IPS-15b (cell line): ENCODE measurements at regions not wholly inside any gene's neighbourhood (a gene's known extent, or its start where the extent isn't known, plus 50 kb on each side); places are given as distances from the start of the nearest gene placed in this dataset.
"Not testable (repeated sequence)": the region's sequence is repeated elsewhere in the genome, so short reads cannot be mapped to it uniquely, and the experiment has no call there.

Experiments used
- H3K27me3 ChIP-seq: one replicate; pipeline ENCODE4 v1.6.1; 2013; ENCODE audit warnings: low read length; ENCODE audit not compliant: control insufficient read depth, insufficient read depth
- H3K36me3 ChIP-seq: one replicate; pipeline ENCODE4 v1.6.1; 2013; ENCODE audit warnings: low read length; ENCODE audit not compliant: control insufficient read depth, insufficient read depth
- H3K4me1 ChIP-seq: one replicate; pipeline ENCODE4 v1.6.1; 2013; ENCODE audit warnings: mild to moderate bottlenecking, low read length; ENCODE audit not compliant: control insufficient read depth, insufficient read depth
- H3K4me3 ChIP-seq: one replicate; pipeline ENCODE4 v1.5.1; 2013; ENCODE audit warnings: low read depth, low read length
- H3K9ac ChIP-seq: one replicate; pipeline ENCODE4 v1.6.1; 2013; ENCODE audit warnings: low read depth, mild to moderate bottlenecking, low read length
- H3K9me3 ChIP-seq: one replicate; pipeline ENCODE4 v1.6.1; 2013; ENCODE audit warnings: mild to moderate bottlenecking, low read length; ENCODE audit not compliant: control insufficient read depth, insufficient read depth

GRCh38 chr2:56061327-56061726, 122.5 kb upstream of the CCDC85A start:
- H3K9me3 ChIP-seq, H3K27me3 ChIP-seq, H3K9ac ChIP-seq, H3K4me3 ChIP-seq, H3K4me1 ChIP-seq, H3K36me3 ChIP-seq: not testable (repeated sequence)

- H3K4me1 ChIP-seq = no peaks in the 10 kb centered on the region
- no peaks in the 10 kb centered on the region for H3K9me3 ChIP-seq
- H3K27me3 ChIP-seq = no peaks in the 10 kb centered on the region
- H3K36me3 ChIP-seq = no peaks in the 10 kb centered on the region
- H3K4me3 ChIP-seq = no peak overlapping the region
- no peak overlapping the region for H3K9ac ChIP-seq
These were observed 115.0 kb upstream of the CCDC85A start for GRCh38 chr2:56068746-56069145.

- H3K9ac ChIP-seq = no peak overlapping the region
- H3K36me3 ChIP-seq = no peaks in the 10 kb centered on the region
- no peaks in the 10 kb centered on the region for H3K4me1 ChIP-seq
- H3K4me3 ChIP-seq = no peak overlapping the region
- H3K27me3 ChIP-seq = no peaks in the 10 kb centered on the region
- H3K9me3 ChIP-seq = no peaks in the 10 kb centered on the region
These were observed 106.4 kb upstream of the CCDC85A start for GRCh38 chr2:56077359-56077915.

- Histone ChIP-seq H3K4me1 (no peaks in the 10 kb centered on the region), H3K9ac (no peak overlapping the region), H3K4me3 (no peak overlapping the region), H3K27me3 (no peaks in the 10 kb centered on the region), H3K9me3 (no peaks in the 10 kb centered on the region), H3K36me3 (no peaks in the 10 kb centered on the region)
These were observed 101.1 kb upstream of the CCDC85A start for GRCh38 chr2:56082665-56083064.

- H3K27me3 ChIP-seq = no peaks in the 10 kb centered on the region
These were observed 99.5 kb upstream of the CCDC85A start for GRCh38 chr2:56084111-56084901.

GRCh38 chr2:56086336-56086735, 97.5 kb upstream of the CCDC85A start:
- no peaks in the 10 kb centered on the region for H3K4me1 ChIP-seq
- no peak overlapping the region for H3K4me3 ChIP-seq

More at GRCh38 chr2:56084111-56084901, 99.5 kb upstream of the CCDC85A start:
- Histone ChIP-seq H3K36me3 (no peaks in the 10 kb centered on the region), H3K9ac (no peak overlapping the region), H3K4me3 (no peak overlapping the region), H3K4me1 (no peaks in the 10 kb centered on the region), H3K9me3 (no peaks in the 10 kb centered on the region)

GRCh38 chr2:56088411-56088810, 95.4 kb upstream of the CCDC85A start:
- Histone ChIP-seq H3K4me3 (no peak overlapping the region), H3K36me3 (no peaks in the 10 kb centered on the region), H3K9me3 (no peaks in the 10 kb centered on the region)

More at GRCh38 chr2:56086336-56086735, 97.5 kb upstream of the CCDC85A start:
- Histone ChIP-seq H3K27me3 (no peaks in the 10 kb centered on the region), H3K36me3 (no peaks in the 10 kb centered on the region), H3K9ac (no peak overlapping the region), H3K9me3 (no peaks in the 10 kb centered on the region)

GRCh38 chr2:56089931-56090330, 93.9 kb upstream of the CCDC85A start:
- H3K27me3 ChIP-seq = no peaks in the 10 kb centered on the region
- H3K9me3 ChIP-seq = no peaks in the 10 kb centered on the region
- no peaks in the 10 kb centered on the region for H3K36me3 ChIP-seq

More at GRCh38 chr2:56088411-56088810, 95.4 kb upstream of the CCDC85A start:
- H3K9ac ChIP-seq = no peak overlapping the region
- no peaks in the 10 kb centered on the region for H3K27me3 ChIP-seq
- no peaks in the 10 kb centered on the region for H3K4me1 ChIP-seq

GRCh38 chr2:56099963-56100362, 83.8 kb upstream of the CCDC85A start:
- H3K9ac ChIP-seq = no peak overlapping the region
- no peaks in the 10 kb centered on the region for H3K9me3 ChIP-seq
- H3K27me3 ChIP-seq = no peaks in the 10 kb centered on the region
- peaks cover 2% of the 10 kb centered on the region for H3K4me1 ChIP-seq
- H3K4me3 ChIP-seq = no peak overlapping the region
- H3K36me3 ChIP-seq = no peaks in the 10 kb centered on the region

More at GRCh38 chr2:56089931-56090330, 93.9 kb upstream of the CCDC85A start:
- no peak overlapping the region for H3K9ac ChIP-seq
- H3K4me3 ChIP-seq = no peak overlapping the region
- H3K4me1 ChIP-seq = no peaks in the 10 kb centered on the region

GRCh38 chr2:56100791-56101312, 82.9 kb upstream of the CCDC85A start:
- Histone ChIP-seq H3K4me3 (no peak overlapping the region), H3K4me1 (peaks cover 2% of the 10 kb centered on the region), H3K9me3 (no peaks in the 10 kb centered on the region), H3K27me3 (no peaks in the 10 kb centered on the region), H3K36me3 (no peaks in the 10 kb centered on the region), H3K9ac (no peak overlapping the region)

- Histone ChIP-seq H3K9me3 (no peaks in the 10 kb centered on the region), H3K36me3 (no peaks in the 10 kb centered on the region)
These were observed 81.7 kb upstream of the CCDC85A start for GRCh38 chr2:56102098-56102497.

GRCh38 chr2:56102866-56103265, 80.9 kb upstream of the CCDC85A start:
- Histone ChIP-seq H3K4me1 (peaks cover 2% of the 10 kb centered on the region), H3K4me3 (no peak overlapping the region), H3K9me3 (no peaks in the 10 kb centered on the region), H3K9ac (no peak overlapping the region), H3K27me3 (no peaks in the 10 kb centered on the region), H3K36me3 (no peaks in the 10 kb centered on the region)

More at GRCh38 chr2:56102098-56102497, 81.7 kb upstream of the CCDC85A start:
- Histone ChIP-seq H3K4me1 (peaks cover 2% of the 10 kb centered on the region), H3K9ac (no peak overlapping the region), H3K27me3 (no peaks in the 10 kb centered on the region), H3K4me3 (no peak overlapping the region)
